ENCODE measurements at regions not wholly inside any gene's neighbourhood (a gene's known extent, or its start where the extent isn't known, plus 50 kb on each side); places are given as distances from the start of the nearest gene placed in this dataset.

DNA sequence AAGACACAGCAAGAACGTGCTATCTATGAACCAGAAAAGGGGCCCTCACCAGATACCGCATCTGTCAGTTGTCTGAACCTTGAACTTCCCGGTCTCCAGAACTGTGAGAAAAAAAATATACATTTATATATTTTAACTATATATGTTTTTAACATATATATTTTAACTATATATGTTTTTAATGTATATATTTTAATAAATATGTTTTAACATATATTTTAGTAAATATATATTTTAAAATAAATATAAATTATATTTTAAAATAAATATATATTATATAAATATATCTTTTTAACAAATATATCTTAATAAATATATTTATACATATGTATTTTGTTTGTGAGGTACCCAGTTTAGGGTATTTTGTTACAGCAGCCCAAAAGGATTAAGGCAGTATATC, 958.2 kb upstream of the AUTS2 start:
- H3K79me2 ChIP-seq (ENCODE audit: insufficient read depth, low read length) = no peaks in the 10 kb centered on the region
- no peaks in the 10 kb centered on the region for H3K9me2 ChIP-seq (replicated peaks; ENCODE audit: low read depth, low read length)
- H3K4me3 ChIP-seq (ENCODE audit: low read length, poor library complexity, severe bottlenecking) = no peak overlapping the region
- H2AFZ ChIP-seq (ENCODE audit: low read length) = no peak overlapping the region
- no peak overlapping the region for H3K4me2 ChIP-seq (ENCODE audit: low read depth, low read length, poor library complexity, severe bottlenecking)
- TF ChIP-seq EZH2phosphoT487 (IDR thresholded peaks at IDR 0.05; ENCODE audit: borderline replicate concordance) = no peak
- TF ChIP-seq, protein P1, sequence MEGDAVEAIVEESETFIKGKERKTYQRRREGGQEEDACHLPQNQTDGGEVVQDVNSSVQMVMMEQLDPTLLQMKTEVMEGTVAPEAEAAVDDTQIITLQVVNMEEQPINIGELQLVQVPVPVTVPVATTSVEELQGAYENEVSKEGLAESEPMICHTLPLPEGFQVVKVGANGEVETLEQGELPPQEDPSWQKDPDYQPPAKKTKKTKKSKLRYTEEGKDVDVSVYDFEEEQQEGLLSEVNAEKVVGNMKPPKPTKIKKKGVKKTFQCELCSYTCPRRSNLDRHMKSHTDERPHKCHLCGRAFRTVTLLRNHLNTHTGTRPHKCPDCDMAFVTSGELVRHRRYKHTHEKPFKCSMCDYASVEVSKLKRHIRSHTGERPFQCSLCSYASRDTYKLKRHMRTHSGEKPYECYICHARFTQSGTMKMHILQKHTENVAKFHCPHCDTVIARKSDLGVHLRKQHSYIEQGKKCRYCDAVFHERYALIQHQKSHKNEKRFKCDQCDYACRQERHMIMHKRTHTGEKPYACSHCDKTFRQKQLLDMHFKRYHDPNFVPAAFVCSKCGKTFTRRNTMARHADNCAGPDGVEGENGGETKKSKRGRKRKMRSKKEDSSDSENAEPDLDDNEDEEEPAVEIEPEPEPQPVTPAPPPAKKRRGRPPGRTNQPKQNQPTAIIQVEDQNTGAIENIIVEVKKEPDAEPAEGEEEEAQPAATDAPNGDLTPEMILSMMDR (conservative IDR thresholded peaks at IDR 0.05; ENCODE audit: low read length) = no peak
- no peak overlapping the region for H3K9ac ChIP-seq (ENCODE audit: low read depth, low read length, poor library complexity, severe bottlenecking)
- no peaks in the 10 kb centered on the region; the same call in 1 of the 2 replicates for H3K9me3 ChIP-seq (ENCODE audit: insufficient read depth, low read depth, low read length)
- H3K4me1 ChIP-seq (ENCODE audit: insufficient read depth, low read length, poor library complexity, severe bottlenecking) = no peaks in the 10 kb centered on the region
- H3K27me3 ChIP-seq (ENCODE audit: insufficient read depth, low read length, poor library complexity, severe bottlenecking) = no peaks in the 10 kb centered on the region
- no peaks in the 10 kb centered on the region for H3F3A ChIP-seq (ENCODE audit: low read depth)
- no peaks in the 10 kb centered on the region for H4K20me1 ChIP-seq (ENCODE audit: insufficient read depth, low read length, poor library complexity, severe bottlenecking)
- no peaks in the 10 kb centered on the region for H3K36me3 ChIP-seq (ENCODE audit: insufficient read depth, low read length)

DNA sequence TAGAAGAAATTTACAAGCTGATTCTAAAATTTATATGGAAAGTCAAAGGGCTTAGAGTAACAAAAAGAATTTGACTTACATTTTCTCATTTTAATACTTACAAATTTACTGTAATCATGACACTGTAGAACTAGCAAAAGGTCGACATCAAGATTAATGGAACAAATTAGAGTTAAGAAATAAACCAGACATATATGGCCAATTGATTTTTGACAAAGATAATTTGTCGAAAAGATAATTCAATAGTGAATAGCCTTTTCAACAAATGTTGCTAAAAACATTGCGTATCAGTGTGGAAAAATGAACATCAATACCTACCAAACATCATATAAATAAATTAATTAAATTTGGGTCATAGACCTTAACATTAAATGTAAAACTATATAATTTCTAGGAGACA, 955.5 kb upstream of the AUTS2 start:
- H2AFZ ChIP-seq (ENCODE audit: low read length) = no peak overlapping the region
- H3K9me3 ChIP-seq (ENCODE audit: insufficient read depth, low read depth, low read length) = no peaks in the 10 kb centered on the region; the same call in 1 of the 2 replicates
- no peaks in the 10 kb centered on the region for H3F3A ChIP-seq (ENCODE audit: low read depth)
- H3K9me2 ChIP-seq (replicated peaks; ENCODE audit: low read depth, low read length) = no peaks in the 10 kb centered on the region
- no peak overlapping the region for H3K4me2 ChIP-seq (ENCODE audit: low read depth, low read length, poor library complexity, severe bottlenecking)
- no peak overlapping the region for H3K4me3 ChIP-seq (ENCODE audit: low read length, poor library complexity, severe bottlenecking)
- H4K20me1 ChIP-seq (ENCODE audit: insufficient read depth, low read length, poor library complexity, severe bottlenecking) = no peaks in the 10 kb centered on the region
- no peaks in the 10 kb centered on the region for H3K4me1 ChIP-seq (ENCODE audit: insufficient read depth, low read length, poor library complexity, severe bottlenecking)
- no peaks in the 10 kb centered on the region for H3K79me2 ChIP-seq (ENCODE audit: insufficient read depth, low read length)
- TF ChIP-seq, protein P1 (conservative IDR thresholded peaks at IDR 0.05; ENCODE audit: low read length) = no peak
- H3K27me3 ChIP-seq (ENCODE audit: insufficient read depth, low read length, poor library complexity, severe bottlenecking) = no peaks in the 10 kb centered on the region
- no peak overlapping the region for H3K9ac ChIP-seq (ENCODE audit: low read depth, low read length, poor library complexity, severe bottlenecking)
- H3K36me3 ChIP-seq (ENCODE audit: insufficient read depth, low read length) = no peaks in the 10 kb centered on the region

DNA sequence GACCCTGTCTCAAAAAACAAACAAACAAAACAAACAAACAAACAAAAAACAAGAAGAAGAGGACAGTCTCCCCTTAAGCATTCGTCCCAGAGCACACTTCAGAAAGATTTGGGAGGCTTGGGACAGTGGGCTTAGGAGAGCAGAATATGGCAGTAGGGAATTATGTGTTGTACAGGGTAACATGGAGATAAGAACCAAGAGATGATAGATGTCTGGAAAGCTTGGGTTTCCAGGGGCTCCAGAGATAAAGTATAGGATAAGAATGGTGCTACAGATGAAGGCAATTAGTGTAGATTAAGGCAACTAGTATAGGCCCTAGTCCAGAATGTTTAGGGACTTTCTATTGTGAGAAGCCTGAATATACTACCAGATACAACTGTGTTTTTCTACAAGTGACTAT, 934.9 kb upstream of the AUTS2 start:
- no peak overlapping the region for H2AFZ ChIP-seq (ENCODE audit: low read length)
- no peaks in the 10 kb centered on the region for H3K79me2 ChIP-seq (ENCODE audit: insufficient read depth, low read length)
- 0 out of 2 replicates have a peak, but pooled peaks cover 5% of the 10 kb centered on the region for H3K9me3 ChIP-seq (ENCODE audit: insufficient read depth, low read depth, low read length)
- no peak overlapping the region for H3K4me2 ChIP-seq (ENCODE audit: low read depth, low read length, poor library complexity, severe bottlenecking)
- no peak overlapping the region for H3K4me3 ChIP-seq (ENCODE audit: low read length, poor library complexity, severe bottlenecking)
- H4K20me1 ChIP-seq (ENCODE audit: insufficient read depth, low read length, poor library complexity, severe bottlenecking) = no peaks in the 10 kb centered on the region
- H3K9me2 ChIP-seq (replicated peaks; ENCODE audit: low read depth, low read length) = no peaks in the 10 kb centered on the region
- no peak overlapping the region for H3K9ac ChIP-seq (ENCODE audit: low read depth, low read length, poor library complexity, severe bottlenecking)
- no peaks in the 10 kb centered on the region for H3K4me1 ChIP-seq (ENCODE audit: insufficient read depth, low read length, poor library complexity, severe bottlenecking)
- no peaks in the 10 kb centered on the region for H3K27me3 ChIP-seq (ENCODE audit: insufficient read depth, low read length, poor library complexity, severe bottlenecking)
- no peaks in the 10 kb centered on the region for H3F3A ChIP-seq (ENCODE audit: low read depth)
- no peak for TF ChIP-seq EZH2phosphoT487 (IDR thresholded peaks at IDR 0.05; ENCODE audit: borderline replicate concordance)
- TF ChIP-seq, protein P1 (conservative IDR thresholded peaks at IDR 0.05; ENCODE audit: low read length) = no peak
- no peaks in the 10 kb centered on the region for H3K36me3 ChIP-seq (ENCODE audit: insufficient read depth, low read length)
